ENCODE measurements at regions not wholly inside any gene's neighbourhood (a gene's known extent, or its start where the extent isn't known, plus 50 kb on each side); places are given as distances from the start of the nearest gene placed in this dataset.

DNA sequence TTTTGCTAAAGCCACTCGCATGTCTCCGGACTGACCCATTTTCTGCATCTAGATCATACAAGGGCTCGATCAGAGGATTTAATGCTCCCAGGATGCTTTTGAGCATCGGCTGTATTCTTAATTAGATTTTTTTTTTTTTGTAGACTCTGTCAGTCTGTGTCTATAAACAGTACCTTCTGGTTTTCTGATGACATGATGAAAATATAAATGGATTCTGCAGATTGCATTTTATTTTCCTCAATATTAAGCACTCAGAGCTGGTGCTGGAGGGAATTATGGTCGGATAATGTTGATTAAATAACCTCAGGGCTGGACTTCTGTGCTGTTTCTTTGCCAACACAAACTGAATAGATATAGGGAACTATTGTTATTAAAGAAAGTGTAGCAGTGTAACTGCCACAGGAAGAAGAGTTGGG is 57.1 kb upstream of the LIMCH1 start:
- no peaks in the 10 kb centered on the region for H4K20me1 ChIP-seq (replicated peaks in 1 of 2; ENCODE audit: control insufficient read depth in 1 of 2, insufficient read depth in 2 of 2, low read length in 2 of 2)
- no peak overlapping the region for H3K56ac ChIP-seq (replicated peaks; ENCODE audit: insufficient read length, low read depth, low read length)
- H2AFZ ChIP-seq (ENCODE audit: low read length) = no peak overlapping the region
- H3K36me3 ChIP-seq (ENCODE audit: control insufficient read depth in 2 of 4, insufficient read depth in 4 of 4, low read length in 3 of 4) = no peaks in the 10 kb centered on the region
- H3K79me1 ChIP-seq (ENCODE audit: low read depth, low read length) = no peaks in the 10 kb centered on the region
- no peak overlapping the region for H3K4me2 ChIP-seq (ENCODE audit: insufficient read depth in 1 of 2, low read depth in 2 of 2, low read length in 2 of 2)
- DNase-seq (ENCODE audit: low read depth in 1 of 2, low spot score in 2 of 2) = no peak
- no peak overlapping the region for H3K14ac ChIP-seq (ENCODE audit: insufficient read length)
- no peak overlapping the region for H3K9ac ChIP-seq (replicated peaks in 1 of 4; ENCODE audit: extremely low read depth in 1 of 4, low read depth in 3 of 4, low read length in 3 of 4)
- no peak overlapping the region for H2AK5ac ChIP-seq (ENCODE audit: low read depth, low read length)
- no peak overlapping the region for H3K4me3 ChIP-seq (ENCODE audit: extremely low read depth in 1 of 4, insufficient read depth in 2 of 4, low read depth in 3 of 4, low read length in 4 of 4)
- peaks cover 0 to 9% (median 2%) of the 10 kb centered on the region in 4 experiments; a peak in 2 of 7 replicates for H3K4me1 ChIP-seq (replicated peaks in 1 of 4; ENCODE audit: control insufficient read depth in 3 of 4, insufficient read depth in 4 of 4, low read length in 3 of 4)
- no peaks in the 10 kb centered on the region for H3K9me3 ChIP-seq (ENCODE audit: insufficient read depth in 2 of 2, low read depth in 1 of 2, low read length in 1 of 2)
- FAIRE-seq = no peak
- H2BK15ac ChIP-seq (ENCODE audit: low read length) = no peak overlapping the region
- no peak overlapping the region for H2BK20ac ChIP-seq (ENCODE audit: low read length)
- no peak overlapping the region for H2BK5ac ChIP-seq (ENCODE audit: low read depth, low read length)
- no peak overlapping the region for H4K8ac ChIP-seq (ENCODE audit: extremely low read depth, insufficient read depth, low read length)
- H2BK120ac ChIP-seq (replicated peaks; ENCODE audit: low read depth, low read length) = no peak overlapping the region
- no peak overlapping the region for H3K18ac ChIP-seq (ENCODE audit: extremely low read depth, low read length)
- WGBS, 2 experiments (ENCODE audit: extremely low coverage in 1 of 2, insufficient coverage in 1 of 2, insufficient read length in 1 of 2, insufficient replicate concordance in 2 of 2, low coverage in 1 of 2, low lambda C conversion rate in 2 of 2, missing lambda C conversion rate in 1 of 2) = 86% methylated on average over 5 of the region's 5 CpGs; no CpG with 5 or more reads in 1 of the 2 experiments
- no peaks in the 10 kb centered on the region for H3K23me2 ChIP-seq (ENCODE audit: low read depth, low read length)
- H4K91ac ChIP-seq (replicated peaks; ENCODE audit: insufficient read length, low read length) = no peak overlapping the region
- TF ChIP-seq MAFK (IDR thresholded peaks at IDR 0.05; ENCODE audit: low read depth, low read length) (no peak), POLR2AphosphoS5 (IDR thresholded peaks at IDR 0.05; ENCODE audit: low read depth, low read length) (no peak), ATF3 (IDR thresholded peaks at IDR 0.05; ENCODE audit: insufficient read depth, low read depth, low read length) (no peak), EZH2 (IDR thresholded peaks at IDR 0.05; ENCODE audit: low read depth, low read length, severe bottlenecking) (no peak), SIX5 (IDR thresholded peaks at IDR 0.05; ENCODE audit: low read depth, low read length) (no peak), CHD2 (IDR thresholded peaks at IDR 0.05; ENCODE audit: low read length) (no peak), KDM5A (IDR thresholded peaks at IDR 0.05; ENCODE audit: low read length) (no peak), BACH1 (IDR thresholded peaks at IDR 0.05; ENCODE audit: low read length) (no peak), RBBP5 (IDR thresholded peaks at IDR 0.05; ENCODE audit: borderline replicate concordance, low read depth, low read length) (no peak), ZNF274 (IDR thresholded peaks at IDR 0.05; ENCODE audit: borderline replicate concordance, extremely low read depth, low read length) (no peak), FOSL1 (IDR thresholded peaks at IDR 0.05; ENCODE audit: insufficient read depth, low read depth, low read length) (no peak), CBX5 (IDR thresholded peaks at IDR 0.05; ENCODE audit: low read depth, low read length) (no peak)
- TF ChIP-seq, protein P1, sequence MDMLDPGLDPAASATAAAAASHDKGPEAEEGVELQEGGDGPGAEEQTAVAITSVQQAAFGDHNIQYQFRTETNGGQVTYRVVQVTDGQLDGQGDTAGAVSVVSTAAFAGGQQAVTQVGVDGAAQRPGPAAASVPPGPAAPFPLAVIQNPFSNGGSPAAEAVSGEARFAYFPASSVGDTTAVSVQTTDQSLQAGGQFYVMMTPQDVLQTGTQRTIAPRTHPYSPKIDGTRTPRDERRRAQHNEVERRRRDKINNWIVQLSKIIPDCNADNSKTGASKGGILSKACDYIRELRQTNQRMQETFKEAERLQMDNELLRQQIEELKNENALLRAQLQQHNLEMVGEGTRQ (IDR thresholded peaks at IDR 0.05; ENCODE audit: low read length) = no peak
- ChIA-PET CTCF (ENCODE audit: partially characterized antibody) (interaction anchor here (0.5 kb wide), 1 partner anchor 91 kb away, joined by 3 read pairs; no protein-coding TSS in a partner anchor), POLR2A (ENCODE audit: partially characterized antibody) (no interaction called here)
- no peak overlapping the region for H2BK12ac ChIP-seq (ENCODE audit: low read depth, low read length)
- H3K27me3 ChIP-seq (replicated peaks in 1 of 4; ENCODE audit: control insufficient read depth in 3 of 4, extremely low read depth in 1 of 4, insufficient read depth in 3 of 4, low read length in 3 of 4) = no peaks in the 10 kb centered on the region
- H3K4ac ChIP-seq (replicated peaks; ENCODE audit: insufficient read length, low read depth, low read length) = no peak overlapping the region
- no peak overlapping the region for H3K27ac ChIP-seq (ENCODE audit: low read depth, low read length)
- H4K5ac ChIP-seq (ENCODE audit: insufficient read length, low read depth, low read length) = no peak overlapping the region
- H3K23ac ChIP-seq (ENCODE audit: insufficient read length) = no peak overlapping the region
- no peaks in the 10 kb centered on the region for H3K79me2 ChIP-seq (ENCODE audit: control insufficient read depth in 1 of 2, insufficient read depth in 2 of 2, low read length in 2 of 2)
